Mammary epithelial cell (primary cell): ENCODE measurements at regions not wholly inside any gene's neighbourhood (a gene's known extent, or its start where the extent isn't known, plus 50 kb on each side); places are given as distances from the start of the nearest gene placed in this dataset.

Source experiments
- CTCF ChIP-seq, 2 donors: IDR thresholded peaks in 1 of 2; conservative IDR thresholded peaks in 1 of 2; 2 replicates each; pipeline ENCODE4 v1.5.1; 2011 to 2012; ENCODE audit warnings: inconsistent platforms in 2 of 2, low read length in 2 of 2, mild to moderate bottlenecking in 2 of 2, control low read depth in 1 of 2, low read depth in 1 of 2; ENCODE audit not compliant: insufficient read depth in 1 of 2; ENCODE audit errors: extremely low read depth in 1 of 2
- EZH2 ChIP-seq: IDR thresholded peaks from 2 replicates; pipeline ENCODE4 v1.6.1; 2012; ENCODE audit warnings: low read length, inconsistent platforms, borderline replicate concordance

- TF ChIP-seq EZH2 (no peak), CTCF (conservative IDR thresholded peaks at IDR 0.05 in 1 of 2, IDR thresholded peaks at IDR 0.05 in 1 of 2; ENCODE audit: extremely low read depth in 1 of 2, insufficient read depth in 1 of 2, low read depth in 1 of 2, low read length in 2 of 2) (no peak)
These were observed 61.3 kb upstream of the GGTA1 start for GRCh38 chr9:121560921-121561320.
